LNCaP clone FGC (cell line): ENCODE measurements at regions not wholly inside any gene's neighbourhood (a gene's known extent, or its start where the extent isn't known, plus 50 kb on each side); places are given as distances from the start of the nearest gene placed in this dataset.

Experiments
- DNase-seq: peaks from one replicate; pipeline ENCODE4 v3.0.0-alpha.2; 2011; ENCODE audit warnings: low read depth
- H3K4me3 ChIP-seq: 2 replicates; pipeline ENCODE4 v1.5.1; 2011; ENCODE audit warnings: mild to moderate bottlenecking, low read depth, low read length, control low read depth
- TF ChIP-seq, protein P1 (sequence below): IDR thresholded peaks from 2 replicates; pipeline ENCODE4 v1.5.1; 2012; ENCODE audit warnings: mild to moderate bottlenecking; ENCODE audit not compliant: control insufficient read depth, insufficient read depth; ENCODE audit errors: extremely low read depth

- no peak for DNase-seq
- TF ChIP-seq, protein P1, sequence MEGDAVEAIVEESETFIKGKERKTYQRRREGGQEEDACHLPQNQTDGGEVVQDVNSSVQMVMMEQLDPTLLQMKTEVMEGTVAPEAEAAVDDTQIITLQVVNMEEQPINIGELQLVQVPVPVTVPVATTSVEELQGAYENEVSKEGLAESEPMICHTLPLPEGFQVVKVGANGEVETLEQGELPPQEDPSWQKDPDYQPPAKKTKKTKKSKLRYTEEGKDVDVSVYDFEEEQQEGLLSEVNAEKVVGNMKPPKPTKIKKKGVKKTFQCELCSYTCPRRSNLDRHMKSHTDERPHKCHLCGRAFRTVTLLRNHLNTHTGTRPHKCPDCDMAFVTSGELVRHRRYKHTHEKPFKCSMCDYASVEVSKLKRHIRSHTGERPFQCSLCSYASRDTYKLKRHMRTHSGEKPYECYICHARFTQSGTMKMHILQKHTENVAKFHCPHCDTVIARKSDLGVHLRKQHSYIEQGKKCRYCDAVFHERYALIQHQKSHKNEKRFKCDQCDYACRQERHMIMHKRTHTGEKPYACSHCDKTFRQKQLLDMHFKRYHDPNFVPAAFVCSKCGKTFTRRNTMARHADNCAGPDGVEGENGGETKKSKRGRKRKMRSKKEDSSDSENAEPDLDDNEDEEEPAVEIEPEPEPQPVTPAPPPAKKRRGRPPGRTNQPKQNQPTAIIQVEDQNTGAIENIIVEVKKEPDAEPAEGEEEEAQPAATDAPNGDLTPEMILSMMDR: no peak
- no peak overlapping the region for H3K4me3 ChIP-seq
Observed at GRCh38 chr1:209059376-209059775, 524.1 kb upstream of the CAMK1G start.

DNA sequence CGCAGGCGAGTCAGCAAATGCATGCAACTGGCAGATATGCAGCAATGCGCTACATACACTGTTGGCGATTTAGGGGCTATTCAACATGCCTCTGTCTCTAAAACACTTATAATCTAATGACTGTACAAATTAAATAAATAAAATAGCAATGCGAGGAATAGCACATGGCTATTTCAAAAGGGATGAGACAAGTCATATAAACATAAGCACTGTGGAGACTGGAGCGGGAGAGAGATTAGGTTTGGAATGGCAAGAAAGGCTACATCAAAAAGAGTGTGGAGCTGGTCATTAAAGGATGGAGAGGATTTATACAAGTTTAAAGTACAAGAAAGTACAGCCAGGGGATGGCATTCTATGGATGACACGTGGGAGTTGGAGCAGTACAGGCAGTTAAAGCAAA lies 523.5 kb upstream of the CAMK1G start:
- no peak overlapping the region for H3K4me3 ChIP-seq
- TF ChIP-seq, protein P1: no peak
- no peak for DNase-seq

DNA sequence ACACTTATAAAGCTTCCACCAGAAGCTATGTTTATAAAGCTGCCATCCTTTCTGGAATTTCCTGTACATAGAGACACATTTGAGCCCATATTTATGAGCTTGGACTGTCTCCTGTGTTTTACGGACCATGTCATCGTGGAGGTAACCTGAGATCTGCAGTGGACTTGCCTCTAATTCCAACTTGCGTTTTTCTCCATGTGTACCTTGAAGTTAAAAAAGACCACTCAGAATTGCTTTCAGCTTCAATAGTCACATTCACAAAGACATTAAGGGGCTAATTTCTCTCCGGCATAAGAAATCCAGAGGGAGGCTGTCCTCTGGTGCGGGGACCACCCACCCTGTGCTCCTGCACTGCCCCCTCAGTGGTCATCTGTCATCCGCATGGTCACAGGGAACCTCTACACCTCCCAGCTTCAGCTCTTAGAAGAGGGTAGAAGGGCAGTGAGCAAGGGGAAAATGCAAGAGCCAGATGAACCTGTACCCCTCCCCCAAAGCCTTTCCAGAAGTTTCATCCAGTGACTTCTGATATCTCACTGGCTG lies 521.4 kb upstream of the CAMK1G start:
- DNase-seq: no peak
- TF ChIP-seq, protein P1: no peak
- H3K4me3 ChIP-seq: no peak overlapping the region

GRCh38 chr1:209062863-209063262 lies 520.7 kb upstream of the CAMK1G start:
- TF ChIP-seq, protein P1: no peak
- no peak for DNase-seq
- H3K4me3 ChIP-seq: no peak overlapping the region

DNA sequence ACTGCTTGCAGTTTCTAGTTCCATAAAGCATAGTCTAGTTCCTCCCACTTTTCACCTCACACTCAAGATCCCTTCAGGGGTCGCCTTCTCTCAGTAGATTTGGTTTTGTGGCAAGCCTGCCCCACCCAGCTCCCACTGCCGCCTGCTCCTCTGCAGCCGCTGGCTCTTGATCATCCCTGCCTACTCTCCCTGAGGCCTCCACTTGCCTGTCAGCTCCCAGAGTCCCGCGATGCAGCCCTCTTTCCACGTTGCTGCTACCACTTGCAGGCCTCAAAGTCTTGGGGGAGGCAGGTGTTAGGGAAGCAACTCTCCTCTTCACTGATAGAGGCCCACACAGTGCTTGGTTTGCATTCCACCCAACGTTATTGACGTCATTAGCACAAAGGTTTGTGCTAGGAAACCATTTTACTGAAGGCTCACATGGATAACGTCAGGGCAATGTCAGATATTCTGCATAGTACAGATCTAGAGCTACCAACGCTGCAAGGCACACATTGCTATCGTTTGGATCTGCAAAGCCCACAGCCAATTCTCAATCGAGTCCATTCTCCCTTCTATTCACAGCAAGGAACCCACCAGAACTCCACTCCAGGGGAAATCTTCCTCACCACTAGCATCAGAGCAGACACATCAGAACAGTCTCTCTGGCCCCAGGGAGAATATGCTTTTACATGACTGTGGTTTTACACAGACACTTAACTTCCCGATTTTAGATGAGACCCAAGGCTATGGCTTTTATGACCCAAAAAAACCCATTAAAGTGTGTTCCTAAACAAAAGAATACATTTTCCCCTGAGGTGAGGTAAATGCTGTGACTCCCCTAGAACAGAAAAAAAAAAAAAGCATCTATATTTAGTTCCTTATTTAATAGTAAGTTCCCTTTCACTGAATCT lies 519.5 kb upstream of the CAMK1G start:
- TF ChIP-seq, protein P1: no peak
- H3K4me3 ChIP-seq: no peak overlapping the region
- DNase-seq: no peak

DNA sequence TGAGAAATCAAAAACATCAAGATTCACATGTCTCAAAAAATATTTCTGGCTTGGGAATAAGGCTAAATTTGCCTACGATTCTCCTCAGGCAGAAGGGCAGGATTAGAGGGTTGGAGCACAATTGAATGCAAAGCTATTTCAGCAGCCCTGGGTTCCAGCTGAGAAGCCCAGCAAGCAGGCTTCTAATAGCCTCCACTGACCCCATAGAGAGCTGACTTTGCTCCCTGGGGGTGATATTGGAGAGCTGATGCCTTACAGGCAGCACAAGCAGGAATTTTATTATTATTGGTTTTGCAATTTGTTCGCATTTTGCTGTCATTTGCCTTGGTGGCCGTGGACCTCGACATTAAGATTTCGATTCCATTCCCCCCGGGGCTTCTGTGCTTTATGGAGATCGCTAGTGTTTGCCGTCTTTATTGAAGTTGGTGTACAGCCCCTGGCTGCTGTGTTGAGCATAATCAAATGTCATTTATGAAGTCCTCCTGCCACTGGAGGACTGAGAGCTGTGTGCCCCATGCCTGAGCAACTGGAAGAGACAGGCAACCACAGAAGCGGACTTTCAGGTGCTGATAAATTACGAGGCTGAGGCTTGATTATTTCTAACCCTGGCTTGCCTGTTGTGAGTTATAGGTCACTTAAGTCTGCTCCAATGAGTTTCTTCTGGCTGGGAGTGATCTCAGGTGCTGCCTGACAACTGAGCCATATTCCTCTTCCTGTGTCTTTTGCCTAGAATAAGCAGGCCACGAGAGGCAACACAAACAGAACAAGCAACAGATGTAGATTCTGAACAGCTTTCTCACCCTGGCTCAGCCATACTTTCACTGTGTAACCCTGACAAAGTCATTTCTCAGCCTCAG lies 518.4 kb upstream of the CAMK1G start:
- no peak for DNase-seq
- TF ChIP-seq, protein P1: no peak
- no peak overlapping the region for H3K4me3 ChIP-seq
